Dermis microvascular lymphatic vessel endothelial cell (primary cell): ENCODE measurements at regions not wholly inside any gene's neighbourhood (a gene's known extent, or its start where the extent isn't known, plus 50 kb on each side); places are given as distances from the start of the nearest gene placed in this dataset.

Experiments used
- DNase-seq, 2 donors: peaks; one replicate each; pipeline versions ENCODE4 v3.0.0 to v3.0.0-alpha.2; 2010; ENCODE audit warnings: low read depth in 2 of 2

- no peak for DNase-seq
These were observed 246.8 kb downstream of the CDC5L start for GRCh38 chr6:44634321-44634720.

DNA sequence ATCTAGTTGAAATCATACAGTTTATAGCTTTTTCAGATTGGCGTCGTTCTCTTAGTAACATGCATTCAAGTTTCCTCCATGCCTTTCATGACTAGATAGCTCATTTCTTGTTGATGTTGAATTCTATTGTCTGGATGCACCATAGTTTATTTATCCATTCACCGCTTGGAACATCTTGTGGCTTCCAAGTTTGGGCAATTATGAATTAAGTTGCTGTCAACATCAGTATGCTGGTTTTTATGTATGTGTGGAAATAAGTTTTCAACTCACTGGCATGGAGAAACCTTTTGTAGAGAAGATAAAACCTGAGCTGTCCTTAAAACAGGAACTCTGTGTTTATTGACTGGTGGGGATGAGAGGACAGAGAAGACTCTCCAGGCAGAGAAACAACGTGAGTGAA, 248.0 kb downstream of the CDC5L start:
- DNase-seq = no peak

DNA sequence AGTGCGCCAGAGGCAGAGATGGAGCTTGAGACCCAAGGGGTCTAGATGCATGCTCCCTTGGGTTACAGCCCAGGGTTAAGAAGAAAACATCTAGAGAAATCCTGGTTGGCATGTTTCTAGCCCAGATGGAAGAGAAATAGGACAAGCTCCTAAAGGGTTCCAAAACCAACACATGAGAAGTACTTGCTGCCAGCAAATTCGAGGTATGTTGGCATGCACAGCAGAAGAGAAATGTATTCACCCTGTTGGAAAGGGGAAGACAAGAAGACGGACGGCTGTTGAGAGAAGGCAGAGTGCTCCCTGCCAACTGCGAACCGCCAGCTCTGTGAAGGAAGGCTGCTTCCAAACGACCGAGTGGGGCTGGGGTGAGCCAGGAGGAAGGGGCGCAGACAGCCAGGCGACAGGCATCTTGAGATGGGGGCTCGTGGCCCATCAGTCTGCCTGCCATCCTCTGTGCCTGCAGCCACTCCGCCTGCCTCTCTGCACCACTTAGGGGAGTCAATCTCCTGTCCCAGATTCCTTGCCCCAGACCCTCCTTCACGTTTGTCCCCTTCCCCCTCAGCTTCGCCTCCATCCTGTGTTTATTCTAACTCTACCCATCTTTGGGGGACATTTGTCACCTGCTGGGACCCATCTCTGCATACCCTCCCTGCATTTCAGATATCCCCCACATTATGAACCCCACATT, 249.2 kb downstream of the CDC5L start:
- DNase-seq = no peak

- DNase-seq = no peak
These were observed 254.0 kb downstream of the CDC5L start for GRCh38 chr6:44641344-44642031.

DNA sequence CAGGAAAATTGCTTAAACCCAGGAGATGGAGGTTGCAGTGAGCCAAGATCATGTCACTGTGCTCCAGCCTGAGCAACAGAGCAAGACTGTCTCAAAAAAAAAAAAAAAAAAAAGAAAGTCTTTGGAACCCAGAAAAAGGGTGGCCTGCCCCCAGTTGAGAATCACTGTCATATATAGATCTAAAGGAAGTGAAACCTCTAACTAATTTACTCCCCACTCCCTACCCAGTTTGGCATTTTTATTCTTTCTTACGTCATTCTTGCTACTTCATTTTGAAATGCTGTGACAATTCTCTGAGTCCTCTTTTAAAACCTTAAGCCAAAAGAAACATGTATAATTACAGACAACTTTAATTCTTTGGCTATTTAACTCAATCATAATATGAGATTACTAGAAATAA, 254.8 kb downstream of the CDC5L start:
- DNase-seq = no peak

GRCh38 chr6:44642870-44643522, 255.5 kb downstream of the CDC5L start:
- DNase-seq = no peak

- DNase-seq = no peak
These were observed 257.8 kb downstream of the CDC5L start for GRCh38 chr6:44645276-44645675.

DNA sequence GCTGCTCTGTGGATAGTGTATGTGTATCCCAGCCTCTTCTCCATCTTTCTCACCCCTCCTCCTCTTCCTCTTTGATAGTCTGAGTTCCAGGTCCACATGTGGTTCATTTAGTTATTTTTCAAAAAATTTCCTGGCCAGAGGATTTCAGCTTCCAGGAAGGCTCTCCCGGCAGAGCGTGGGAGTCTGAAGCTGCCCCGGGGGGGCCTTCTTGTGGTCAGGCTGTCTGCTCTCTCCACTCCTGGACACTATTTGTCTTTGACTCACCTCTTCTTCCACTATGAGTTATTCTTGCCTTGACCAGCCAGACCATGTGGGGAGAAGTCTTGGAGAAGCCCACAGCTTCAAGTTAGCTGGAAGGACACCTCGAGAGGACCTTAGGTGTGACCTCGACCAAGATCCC, 258.8 kb downstream of the CDC5L start:
- no peak for DNase-seq

DNA sequence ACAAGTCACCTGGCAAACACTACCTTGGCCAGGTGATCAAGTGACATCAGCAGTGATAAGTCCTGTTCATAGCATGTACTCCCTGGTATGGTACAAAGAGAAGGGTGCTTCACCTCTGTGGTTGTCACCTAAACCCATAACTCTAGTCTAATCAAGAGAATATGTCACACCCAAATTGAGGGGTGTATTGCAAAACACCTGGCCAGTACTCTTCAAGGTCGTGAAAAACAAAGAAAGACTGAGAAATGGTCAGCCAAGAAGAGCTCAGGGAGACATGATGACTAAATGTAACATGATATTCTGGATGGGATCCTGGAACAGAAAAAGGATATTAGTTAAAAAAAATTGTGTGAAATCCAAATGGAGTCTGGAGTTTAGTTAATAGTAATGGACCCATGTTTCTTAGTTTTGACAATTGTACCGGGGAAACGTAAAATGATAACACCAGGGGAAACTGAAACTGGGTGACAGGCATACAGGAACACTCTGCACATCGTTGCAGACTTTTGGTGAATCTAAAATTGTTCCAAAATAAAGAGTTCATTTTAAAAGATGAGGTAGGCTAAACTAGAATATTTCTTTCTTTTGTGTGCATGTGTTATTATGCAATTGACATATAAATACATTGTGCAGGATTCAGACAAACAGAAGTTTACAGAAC, 262.0 kb downstream of the CDC5L start:
- DNase-seq = no peak

DNA sequence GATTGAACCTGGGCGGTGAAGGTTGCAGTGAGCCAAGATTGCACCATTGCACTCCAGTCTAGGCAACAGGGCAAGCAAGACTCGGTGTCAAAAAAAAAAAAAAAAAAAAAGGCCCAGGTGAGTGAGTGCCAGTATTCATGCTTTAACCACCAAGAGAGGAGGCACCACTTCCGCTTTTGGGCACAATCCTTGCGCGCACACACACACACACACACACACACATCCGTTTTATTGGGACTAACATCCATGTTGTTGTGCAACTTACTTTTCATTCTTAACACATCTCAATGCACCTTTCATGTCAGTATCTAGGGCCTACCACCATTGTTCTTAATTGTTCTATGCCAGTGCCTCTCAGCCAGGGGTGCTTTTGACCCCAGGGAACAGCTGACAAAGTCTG, 263.0 kb downstream of the CDC5L start:
- DNase-seq = no peak

GRCh38 chr6:44650947-44651346, 263.4 kb downstream of the CDC5L start:
- no peak for DNase-seq

DNA sequence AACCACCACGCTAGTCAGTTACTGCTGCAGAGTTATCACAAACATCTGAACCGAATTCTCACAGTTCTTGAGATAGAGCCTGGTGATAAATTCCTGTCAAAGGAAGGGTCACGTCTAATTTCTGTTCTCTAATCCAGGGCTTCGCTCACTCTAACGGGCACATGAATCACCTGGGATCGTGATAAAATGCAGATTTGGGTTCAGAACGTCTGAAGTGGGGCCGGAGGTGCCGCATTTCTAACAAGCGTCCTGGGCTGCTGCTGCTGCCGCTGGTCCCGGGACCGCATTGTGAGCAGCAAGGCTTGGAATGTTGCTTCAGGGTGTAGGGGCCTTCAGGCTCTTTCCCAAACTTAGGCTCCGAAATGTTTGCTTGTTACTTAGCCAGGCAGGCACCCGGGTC, 264.1 kb downstream of the CDC5L start:
- no peak for DNase-seq

GRCh38 chr6:44652547-44652946, 265.0 kb downstream of the CDC5L start:
- DNase-seq = no peak

DNA sequence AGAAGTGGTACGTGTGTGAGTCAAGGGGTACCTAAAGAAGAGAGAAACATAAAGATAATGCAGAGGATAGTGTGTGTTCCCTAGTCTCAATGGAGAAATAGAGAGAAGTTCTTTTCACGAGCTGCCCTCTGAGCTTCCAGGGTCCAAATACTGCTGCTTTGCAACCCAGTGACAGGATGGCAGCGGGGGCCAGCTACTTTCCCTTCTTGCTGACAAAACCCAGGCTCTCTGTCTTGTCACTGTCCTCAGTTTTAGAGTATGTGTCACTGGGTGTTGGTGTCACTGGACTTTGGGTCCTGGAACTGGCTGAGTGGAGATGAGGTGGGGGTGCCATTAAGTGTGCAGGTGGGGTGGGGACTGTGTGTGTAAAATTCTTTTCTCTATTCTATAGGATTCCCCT, 265.6 kb downstream of the CDC5L start:
- no peak for DNase-seq

- peak in 1 of 2 donors; percentile 38 for DNase-seq
These were observed 266.3 kb downstream of the CDC5L start for GRCh38 chr6:44653761-44654218.

- peak in 1 of 2 donors; percentile 42 for DNase-seq
These were observed 268.2 kb downstream of the CDC5L start for GRCh38 chr6:44655412-44656342.

GRCh38 chr6:44656691-44657090, 269.2 kb downstream of the CDC5L start:
- no peak for DNase-seq

DNA sequence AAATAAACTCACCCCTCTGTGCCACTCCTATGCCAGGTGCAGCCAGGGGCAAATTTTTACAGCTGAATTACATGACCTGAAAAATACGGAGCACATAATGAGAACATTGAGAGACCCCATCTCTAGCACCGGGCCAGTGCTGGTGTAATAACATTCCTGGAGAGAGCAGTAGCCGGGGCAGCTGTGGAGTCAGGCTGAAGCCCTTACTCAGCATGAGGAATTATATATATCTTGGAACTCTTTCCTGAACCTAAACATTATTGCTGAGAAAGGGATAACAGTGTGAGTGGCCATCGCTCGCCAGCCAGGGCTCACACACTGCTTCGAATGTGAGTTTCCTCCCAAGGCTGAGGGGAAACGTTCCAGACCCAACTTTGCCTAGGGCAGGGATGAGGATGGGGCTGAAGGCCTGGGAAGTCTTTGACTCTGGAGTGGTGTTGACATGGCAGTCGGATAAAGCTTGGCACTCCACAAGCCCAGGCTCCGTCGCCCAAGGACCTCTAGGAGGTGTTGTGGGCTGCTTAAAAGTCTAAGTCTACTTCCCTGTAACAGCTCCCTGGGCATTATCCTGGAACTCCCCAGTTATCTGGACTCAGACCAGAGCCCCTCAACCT, 269.8 kb downstream of the CDC5L start:
- DNase-seq = no peak

GRCh38 chr6:44658571-44658970, 271.1 kb downstream of the CDC5L start:
- DNase-seq = no peak

DNA sequence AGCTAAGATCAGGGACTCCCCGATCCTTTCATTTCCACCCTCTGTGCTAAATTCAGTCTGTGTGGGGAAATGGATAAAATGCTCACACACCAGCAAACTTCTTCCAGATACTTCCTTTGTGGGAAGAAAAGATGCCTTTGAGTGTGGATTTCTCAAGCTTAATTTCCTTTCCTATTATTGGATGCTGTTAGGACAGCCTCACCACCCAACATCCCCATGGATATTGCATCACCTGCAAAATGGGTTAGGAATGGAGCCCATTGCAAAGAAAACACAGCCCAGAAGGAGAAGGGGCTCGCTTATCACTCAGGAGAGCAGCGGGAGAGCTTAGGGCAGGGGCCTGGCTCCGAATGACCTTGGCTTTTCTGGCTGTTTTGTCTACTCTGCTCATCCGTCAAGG, 272.2 kb downstream of the CDC5L start:
- DNase-seq = no peak
